OCI-LY7 (cell line): ENCODE measurements at regions not wholly inside any gene's neighbourhood (a gene's known extent, or its start where the extent isn't known, plus 50 kb on each side); places are given as distances from the start of the nearest gene placed in this dataset.

Experiments used
- BruUV-seq: library from RNA; stranded (reverse); fragments of 400-500 nt; replicated peaks from 2 replicates; lab custom pipeline; 2021; lab: Mats Ljungman, UMichigan
- CTCF ChIA-PET: fragments of 300-600 bp; sonication (Branson Sonifier 250); formaldehyde crosslinking; loops from one replicate; lab custom pipeline; 2022; ENCODE audit warnings: antibody characterized with exemption; ENCODE audit not compliant: unreplicated experiment; lab: Charles Lee
- POLR2A ChIA-PET: fragments of 300-600 bp; sonication (Branson Sonifier 250); formaldehyde crosslinking; loops from one replicate; lab custom pipeline; 2022; ENCODE audit warnings: antibody characterized with exemption; lab: Charles Lee
- DNase-seq: peaks from one replicate; pipeline ENCODE4 v3.0.0-alpha.2; 2015; ENCODE audit warnings: low spot score
- H2AFZ ChIP-seq: fragments of 200-600 bp; sonication (generic), shearing (Covaris generic); 2 replicates; pipeline ENCODE4 v1.6.1; 2014; ENCODE audit warnings: mild to moderate bottlenecking, antibody characterized with exemption, low read length, moderate library complexity
- H3K27ac ChIP-seq: fragments of 200-600 bp; sonication (generic); 2 replicates; pipeline ENCODE4 v1.5.1; 2014; ENCODE audit warnings: mixed run types, low read depth, mild to moderate bottlenecking, moderate library complexity, low read length, inconsistent platforms; ENCODE audit not compliant: poor library complexity, severe bottlenecking
- H3K36me3 ChIP-seq: fragments of 200-600 bp; sonication (generic); 2 replicates; pipeline ENCODE4 v1.6.1; 2014; ENCODE audit warnings: mild to moderate bottlenecking, antibody characterized with exemption, low read length, moderate library complexity, mixed read lengths; ENCODE audit not compliant: insufficient read depth
- H3K4me1 ChIP-seq: fragments of 200-600 bp; sonication (generic); 2 replicates; pipeline ENCODE4 v1.5.1; 2014; ENCODE audit warnings: mild to moderate bottlenecking, low read length; ENCODE audit not compliant: insufficient read depth, poor library complexity, severe bottlenecking
- H3K4me2 ChIP-seq: fragments of 200-600 bp; sonication (generic); 2 replicates; pipeline ENCODE4 v1.6.1; 2014; ENCODE audit warnings: mild to moderate bottlenecking, low read length
- H3K4me3 ChIP-seq: fragments of 200-600 bp; sonication (generic); 2 replicates; pipeline ENCODE4 v1.5.1; 2014; ENCODE audit warnings: mild to moderate bottlenecking, low read depth, low read length; ENCODE audit not compliant: poor library complexity, severe bottlenecking
- H3K79me2 ChIP-seq: fragments of 200-600 bp; sonication (generic); 2 replicates; pipeline ENCODE4 v1.6.1; 2016; ENCODE audit warnings: low read depth, mild to moderate bottlenecking, low read length, moderate library complexity, mixed read lengths; ENCODE audit not compliant: insufficient read depth
- H3K9me2 ChIP-seq: fragments of 200-600 bp; sonication (generic); 2 replicates; pipeline ENCODE4 v1.6.1; 2016; ENCODE audit warnings: mild to moderate bottlenecking, low read length, mixed read lengths; ENCODE audit not compliant: insufficient read depth
- H3K9me3 ChIP-seq: fragments of 200-600 bp; sonication (generic); 2 replicates; pipeline ENCODE4 v1.6.1; 2014; ENCODE audit warnings: mild to moderate bottlenecking, mixed run types, low read length, mixed read lengths
- H4K20me1 ChIP-seq: fragments of 200-600 bp; sonication (generic); 2 replicates; pipeline ENCODE4 v1.6.1; 2014; ENCODE audit warnings: mild to moderate bottlenecking, antibody characterized with exemption, low read length, moderate library complexity, mixed read lengths; ENCODE audit not compliant: insufficient read depth
- CTCF ChIP-seq: fragments of 200-600 bp; sonication (generic); conservative IDR thresholded peaks from 2 replicates; pipeline ENCODE4 v1.5.1; 2014; ENCODE audit warnings: mild to moderate bottlenecking, antibody characterized with exemption, low read length, moderate library complexity, mixed read lengths
- EZH2phosphoT487 ChIP-seq: fragments of 200-600 bp; sonication (generic); IDR thresholded peaks from 2 replicates; pipeline ENCODE4 v1.6.1; 2018; ENCODE audit warnings: low read depth, borderline replicate concordance, mild to moderate bottlenecking, mixed run types, antibody characterized with exemption, low read length, moderate library complexity, mixed read lengths
- intact Hi-C: fragments of 100-400 bp; cut with micrococcal nuclease; formaldehyde crosslinking; loops from one replicate; pipeline ENCODE4 v1.10.0; 2022; ENCODE audit not compliant: unreplicated experiment

DNA sequence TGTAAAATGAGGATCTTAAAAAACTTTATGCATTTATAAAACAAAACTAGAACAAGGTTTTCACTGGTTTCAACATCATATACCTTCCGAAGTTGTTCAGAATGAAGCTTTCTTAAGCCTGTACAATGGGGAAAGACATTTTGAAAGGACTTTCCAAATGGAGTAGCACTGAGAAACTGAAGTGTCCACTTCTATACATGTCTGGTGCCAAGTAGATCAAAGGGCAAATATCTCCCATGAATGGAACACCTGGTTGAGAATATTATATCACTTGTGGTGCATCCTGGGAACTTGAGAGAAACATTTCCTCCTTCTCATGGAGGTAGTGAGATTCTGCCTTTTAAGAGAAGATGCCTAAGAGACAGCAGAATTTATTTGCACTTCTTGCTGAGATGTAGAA lies 182.1 kb upstream of the ACTBL2 start:
- no peaks in the 10 kb centered on the region for H3K4me1 ChIP-seq
- no peaks in the 10 kb centered on the region for H3K79me2 ChIP-seq
- no peak overlapping the region for H3K4me2 ChIP-seq
- H2AFZ ChIP-seq = no peak overlapping the region
- no peaks in the 10 kb centered on the region for H3K36me3 ChIP-seq
- H3K9me2 ChIP-seq = no peaks in the 10 kb centered on the region
- no peak for TF ChIP-seq CTCF
- TF ChIP-seq EZH2phosphoT487 = no peak
- H3K4me3 ChIP-seq = no peak overlapping the region
- no peak overlapping the region for H3K27ac ChIP-seq
- no peak for DNase-seq
- intact Hi-C loops = no loop called here
- CTCF ChIA-PET = no interaction called here
- H4K20me1 ChIP-seq = no peaks in the 10 kb centered on the region
- H3K9me3 ChIP-seq = no peaks in the 10 kb centered on the region
- POLR2A ChIA-PET = no interaction called here
- BruUV-seq = no TSS peak

DNA sequence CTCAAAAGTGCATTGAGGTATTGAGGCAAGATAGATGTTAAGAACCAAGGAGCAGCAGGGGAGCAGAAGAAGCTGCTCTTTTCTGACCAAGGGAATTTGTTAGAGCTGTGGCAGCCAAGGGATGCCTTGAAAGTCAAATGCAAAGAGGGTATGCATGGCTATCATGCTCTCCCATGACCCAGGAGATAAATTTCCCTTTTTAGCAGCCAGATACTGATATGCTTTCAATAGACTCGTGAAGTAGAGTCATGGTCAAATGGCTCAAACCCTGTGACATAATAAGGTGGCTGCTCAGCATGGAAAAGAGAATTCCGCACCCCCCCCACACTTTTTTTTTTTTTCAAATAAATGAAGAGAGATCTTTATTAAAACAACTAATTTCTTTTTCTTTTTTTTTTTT lies 180.9 kb upstream of the ACTBL2 start:
- no peak overlapping the region for H2AFZ ChIP-seq
- no peak overlapping the region for H3K4me2 ChIP-seq
- no peaks in the 10 kb centered on the region for H3K4me1 ChIP-seq
- H3K27ac ChIP-seq = no peak overlapping the region
- H3K36me3 ChIP-seq = no peaks in the 10 kb centered on the region
- H3K79me2 ChIP-seq = no peaks in the 10 kb centered on the region
- H3K9me2 ChIP-seq = no peaks in the 10 kb centered on the region
- TF ChIP-seq EZH2phosphoT487 (no peak), CTCF (no peak)
- no peaks in the 10 kb centered on the region for H4K20me1 ChIP-seq
- ChIA-PET POLR2A (no interaction called here), CTCF (no interaction called here)
- DNase-seq = no peak
- H3K9me3 ChIP-seq = no peaks in the 10 kb centered on the region
- BruUV-seq = no TSS peak
- intact Hi-C loops = no loop called here
- H3K4me3 ChIP-seq = no peak overlapping the region

DNA sequence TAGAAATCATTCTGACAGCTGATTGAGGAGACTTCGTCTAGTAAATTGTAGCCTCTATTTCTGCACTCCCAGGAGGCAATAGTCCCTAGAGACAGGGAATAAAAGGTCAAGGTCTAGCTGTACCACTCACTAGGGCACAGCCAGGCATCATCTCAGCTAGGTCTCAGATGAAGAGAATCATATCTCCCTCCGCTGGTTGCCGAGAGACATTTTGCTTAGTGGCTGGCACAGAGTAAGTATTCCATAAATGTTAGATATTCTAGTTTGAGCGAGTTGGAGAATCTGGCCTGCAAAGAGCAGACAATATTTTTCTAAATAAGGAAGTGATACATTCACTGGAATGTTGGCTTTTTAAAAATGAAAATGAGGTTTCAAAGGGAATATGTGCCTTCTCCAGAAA lies 180.4 kb upstream of the ACTBL2 start:
- no peaks in the 10 kb centered on the region for H3K9me3 ChIP-seq
- DNase-seq = no peak
- ChIA-PET POLR2A (no interaction called here), CTCF (no interaction called here)
- no peak overlapping the region for H3K4me2 ChIP-seq
- no peak for TF ChIP-seq EZH2phosphoT487
- TF ChIP-seq CTCF = no peak
- no peaks in the 10 kb centered on the region for H3K79me2 ChIP-seq
- H3K4me1 ChIP-seq = no peaks in the 10 kb centered on the region
- intact Hi-C loops = no loop called here
- no peak overlapping the region for H2AFZ ChIP-seq
- BruUV-seq = no TSS peak
- H3K9me2 ChIP-seq = no peaks in the 10 kb centered on the region
- H3K36me3 ChIP-seq = no peaks in the 10 kb centered on the region
- H3K27ac ChIP-seq = no peak overlapping the region
- H4K20me1 ChIP-seq = no peaks in the 10 kb centered on the region
- no peak overlapping the region for H3K4me3 ChIP-seq
